Adrenal gland (tissue), 5 donors: ENCODE measurements at regions not wholly inside any gene's neighbourhood (a gene's known extent, or its start where the extent isn't known, plus 50 kb on each side); places are given as distances from the start of the nearest gene placed in this dataset.

ENCODE experiments used
- CTCF ChIP-seq, 6 experiments: fragments of 450-650 bp in 4 of 6; fragments of 200-600 bp in 2 of 6; sonication (generic) in 1 of 6; IDR thresholded peaks; 1 replicate in 5 of 6; 2 replicates in 1 of 6; pipeline versions ENCODE4 v1.5.1 to v1.8.0; 2016 to 2021; ENCODE audit warnings: antibody characterized with exemption in 6 of 6, mild to moderate bottlenecking in 2 of 6, moderate library complexity in 1 of 6
- POLR2A ChIP-seq, 2 donors: fragments of 450-650 bp; IDR thresholded peaks; one replicate each; pipeline ENCODE4 v1.6.1; 2017; ENCODE audit warnings: antibody characterized with exemption in 2 of 2, mild to moderate bottlenecking in 2 of 2, moderate library complexity in 1 of 2
- donor health status: DM: no; HTN: no; CAD: no.

- TF ChIP-seq CTCF (IDR thresholded peaks at IDR 0.05): no peak
- TF ChIP-seq POLR2A (IDR thresholded peaks at IDR 0.05): no peak
Observed at GRCh38 chr18:54684784-54685183, 93.7 kb downstream of the DYNAP start.
